PC-3 (cell line): ENCODE measurements at regions not wholly inside any gene's neighbourhood (a gene's known extent, or its start where the extent isn't known, plus 50 kb on each side); places are given as distances from the start of the nearest gene placed in this dataset.

ENCODE experiments used
- EZH2 ChIP-seq: fragments of 300-600 bp; sonication (generic); IDR thresholded peaks from one replicate; pipeline ENCODE4 v1.6.1; 2017; ENCODE audit warnings: antibody characterized with exemption, mild to moderate bottlenecking, low read length; ENCODE audit not compliant: unreplicated experiment
- EZH2phosphoT487 ChIP-seq: fragments of 300-600 bp; sonication (generic); IDR thresholded peaks from 2 replicates; pipeline ENCODE4 v1.6.1; 2018; ENCODE audit warnings: mild to moderate bottlenecking, antibody characterized with exemption, low read length, borderline replicate concordance
- TF ChIP-seq, protein P1 (sequence below): fragments of 300-600 bp; sonication (generic); conservative IDR thresholded peaks from 2 replicates; pipeline ENCODE4 v1.5.1; 2017; ENCODE audit warnings: antibody characterized with exemption, low read depth, mild to moderate bottlenecking, low read length

DNA sequence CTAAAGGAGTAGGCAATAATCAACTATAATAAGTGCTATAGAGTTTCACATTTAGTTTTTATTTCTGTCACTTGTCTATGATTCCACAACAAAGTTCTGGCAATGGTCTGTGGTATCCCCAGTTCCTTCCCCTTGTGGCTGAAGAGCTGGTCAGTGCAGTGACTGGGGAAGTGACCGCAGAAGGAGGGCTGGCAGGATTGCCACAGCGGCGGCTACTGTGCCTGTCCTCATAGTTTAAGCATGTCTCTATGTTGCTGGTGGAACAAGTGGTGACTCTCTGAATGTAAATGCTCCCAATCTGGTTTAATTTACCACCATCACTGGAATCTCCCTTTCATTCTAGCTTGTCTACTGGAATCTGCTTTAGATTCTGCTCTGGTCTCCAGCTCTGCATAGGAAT lies 170.6 kb upstream of the GK2 start:
- TF ChIP-seq, protein P1, sequence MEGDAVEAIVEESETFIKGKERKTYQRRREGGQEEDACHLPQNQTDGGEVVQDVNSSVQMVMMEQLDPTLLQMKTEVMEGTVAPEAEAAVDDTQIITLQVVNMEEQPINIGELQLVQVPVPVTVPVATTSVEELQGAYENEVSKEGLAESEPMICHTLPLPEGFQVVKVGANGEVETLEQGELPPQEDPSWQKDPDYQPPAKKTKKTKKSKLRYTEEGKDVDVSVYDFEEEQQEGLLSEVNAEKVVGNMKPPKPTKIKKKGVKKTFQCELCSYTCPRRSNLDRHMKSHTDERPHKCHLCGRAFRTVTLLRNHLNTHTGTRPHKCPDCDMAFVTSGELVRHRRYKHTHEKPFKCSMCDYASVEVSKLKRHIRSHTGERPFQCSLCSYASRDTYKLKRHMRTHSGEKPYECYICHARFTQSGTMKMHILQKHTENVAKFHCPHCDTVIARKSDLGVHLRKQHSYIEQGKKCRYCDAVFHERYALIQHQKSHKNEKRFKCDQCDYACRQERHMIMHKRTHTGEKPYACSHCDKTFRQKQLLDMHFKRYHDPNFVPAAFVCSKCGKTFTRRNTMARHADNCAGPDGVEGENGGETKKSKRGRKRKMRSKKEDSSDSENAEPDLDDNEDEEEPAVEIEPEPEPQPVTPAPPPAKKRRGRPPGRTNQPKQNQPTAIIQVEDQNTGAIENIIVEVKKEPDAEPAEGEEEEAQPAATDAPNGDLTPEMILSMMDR = no peak
- no peak for TF ChIP-seq EZH2
- TF ChIP-seq EZH2phosphoT487 = no peak
